ENCODE measurements at regions not wholly inside any gene's neighbourhood (a gene's known extent, or its start where the extent isn't known, plus 50 kb on each side); places are given as distances from the start of the nearest gene placed in this dataset.

DNA sequence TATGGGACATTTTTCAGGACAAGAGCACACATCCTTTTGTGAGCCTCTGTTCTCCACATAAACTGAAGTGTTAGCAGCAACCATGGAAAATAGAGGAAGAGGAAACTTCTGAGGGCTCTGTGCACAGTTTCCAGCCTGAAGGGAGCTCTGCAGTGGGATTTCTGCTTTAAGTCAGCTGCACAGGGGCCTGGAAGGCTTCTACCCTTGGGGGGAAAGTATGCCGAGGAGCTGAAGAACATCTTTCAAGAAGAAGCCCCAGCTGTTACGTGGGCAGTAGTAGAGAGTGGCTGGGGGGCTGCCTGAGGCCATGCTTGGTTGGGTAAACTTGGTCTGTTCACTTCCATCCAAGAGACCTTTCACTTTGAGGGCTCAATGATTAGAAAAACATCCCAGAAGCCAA, 82.7 kb upstream of the EED start:
- in situ Hi-C loops (cut with MboI; ENCODE audit: low sequenced_read_pairs, unreplicated experiment): no loop called here
- TF ChIP-seq, protein P1, sequence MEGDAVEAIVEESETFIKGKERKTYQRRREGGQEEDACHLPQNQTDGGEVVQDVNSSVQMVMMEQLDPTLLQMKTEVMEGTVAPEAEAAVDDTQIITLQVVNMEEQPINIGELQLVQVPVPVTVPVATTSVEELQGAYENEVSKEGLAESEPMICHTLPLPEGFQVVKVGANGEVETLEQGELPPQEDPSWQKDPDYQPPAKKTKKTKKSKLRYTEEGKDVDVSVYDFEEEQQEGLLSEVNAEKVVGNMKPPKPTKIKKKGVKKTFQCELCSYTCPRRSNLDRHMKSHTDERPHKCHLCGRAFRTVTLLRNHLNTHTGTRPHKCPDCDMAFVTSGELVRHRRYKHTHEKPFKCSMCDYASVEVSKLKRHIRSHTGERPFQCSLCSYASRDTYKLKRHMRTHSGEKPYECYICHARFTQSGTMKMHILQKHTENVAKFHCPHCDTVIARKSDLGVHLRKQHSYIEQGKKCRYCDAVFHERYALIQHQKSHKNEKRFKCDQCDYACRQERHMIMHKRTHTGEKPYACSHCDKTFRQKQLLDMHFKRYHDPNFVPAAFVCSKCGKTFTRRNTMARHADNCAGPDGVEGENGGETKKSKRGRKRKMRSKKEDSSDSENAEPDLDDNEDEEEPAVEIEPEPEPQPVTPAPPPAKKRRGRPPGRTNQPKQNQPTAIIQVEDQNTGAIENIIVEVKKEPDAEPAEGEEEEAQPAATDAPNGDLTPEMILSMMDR (IDR thresholded peaks at IDR 0.05; ENCODE audit: borderline replicate concordance, control extremely low read depth, extremely low read depth, insufficient read depth, missing control alignments): no peak
- DNase-seq (ENCODE audit: low spot score): no peak

DNA sequence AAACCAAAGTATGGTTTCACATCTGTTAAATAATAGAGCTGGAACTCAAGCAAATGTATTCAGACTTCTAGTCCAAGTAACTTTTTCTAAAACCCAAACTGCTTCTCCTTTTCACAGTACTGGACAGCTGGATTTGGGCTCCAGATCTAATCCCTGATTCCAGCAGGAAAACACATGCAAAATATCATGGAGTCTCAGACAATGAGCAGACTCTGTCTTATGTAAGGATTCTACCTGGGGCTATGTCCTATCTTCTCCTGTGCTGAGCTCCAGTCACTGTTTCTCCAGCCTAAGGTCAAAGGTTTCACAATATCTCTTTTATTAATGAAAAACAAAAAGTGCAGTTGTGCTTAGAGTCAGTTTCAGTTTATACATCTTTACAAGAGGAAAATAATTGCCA, 83.2 kb upstream of the EED start:
- DNase-seq (ENCODE audit: low spot score): no peak
- TF ChIP-seq, protein P1 (IDR thresholded peaks at IDR 0.05; ENCODE audit: borderline replicate concordance, control extremely low read depth, extremely low read depth, insufficient read depth, missing control alignments): no peak
- in situ Hi-C loops (cut with MboI; ENCODE audit: low sequenced_read_pairs, unreplicated experiment): no loop called here

DNA sequence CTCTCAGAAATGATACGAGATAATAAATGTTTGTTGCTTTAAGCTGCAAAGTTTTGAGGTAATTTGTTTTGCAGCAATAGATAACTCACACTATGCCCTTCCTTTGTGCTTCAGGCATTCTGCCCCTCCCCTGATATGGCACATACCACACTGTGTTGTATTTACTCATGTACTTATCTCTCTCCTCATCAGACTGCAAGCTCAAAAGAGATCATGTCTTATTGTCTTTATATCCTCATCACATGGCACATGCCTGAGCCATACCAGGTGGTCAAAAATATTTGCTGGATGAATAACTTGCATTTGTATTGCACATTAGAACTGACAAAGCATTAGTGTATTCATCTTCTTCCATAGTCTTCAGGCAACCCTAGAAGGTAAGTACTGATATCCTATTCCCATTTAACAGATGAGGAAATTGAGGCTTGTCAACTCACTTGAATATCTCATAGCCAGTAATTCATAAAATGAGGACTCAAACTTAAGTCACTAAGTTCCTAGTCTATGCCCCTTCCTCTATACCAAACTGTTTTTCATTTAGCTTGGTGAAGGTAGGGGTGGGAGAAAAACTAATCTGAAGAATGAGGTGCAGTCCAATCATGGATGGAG, 83.9 kb upstream of the EED start:
- in situ Hi-C loops (cut with MboI; ENCODE audit: low sequenced_read_pairs, unreplicated experiment): no loop called here
- TF ChIP-seq, protein P1 (IDR thresholded peaks at IDR 0.05; ENCODE audit: borderline replicate concordance, control extremely low read depth, extremely low read depth, insufficient read depth, missing control alignments): no peak
- no peak for DNase-seq (ENCODE audit: low spot score)

DNA sequence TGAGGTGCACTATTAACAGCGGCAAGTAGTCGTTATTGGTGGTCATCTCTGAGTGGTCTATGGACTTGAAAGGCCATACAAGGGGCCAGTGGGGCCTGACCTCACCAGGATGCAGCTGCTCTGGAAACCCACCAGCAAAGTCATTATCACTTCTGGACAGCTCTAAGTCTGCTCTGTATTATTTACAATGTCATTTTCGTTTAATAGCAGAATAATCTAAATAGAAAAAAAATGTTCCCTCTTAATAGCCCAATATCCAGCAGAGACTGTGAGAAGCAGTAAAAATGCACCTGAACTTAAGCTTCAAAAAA, 85.0 kb upstream of the EED start:
- in situ Hi-C loops (cut with MboI; ENCODE audit: low sequenced_read_pairs, unreplicated experiment): no loop called here
- TF ChIP-seq, protein P1 (IDR thresholded peaks at IDR 0.05; ENCODE audit: borderline replicate concordance, control extremely low read depth, extremely low read depth, insufficient read depth, missing control alignments): no peak
- no peak for DNase-seq (ENCODE audit: low spot score)

DNA sequence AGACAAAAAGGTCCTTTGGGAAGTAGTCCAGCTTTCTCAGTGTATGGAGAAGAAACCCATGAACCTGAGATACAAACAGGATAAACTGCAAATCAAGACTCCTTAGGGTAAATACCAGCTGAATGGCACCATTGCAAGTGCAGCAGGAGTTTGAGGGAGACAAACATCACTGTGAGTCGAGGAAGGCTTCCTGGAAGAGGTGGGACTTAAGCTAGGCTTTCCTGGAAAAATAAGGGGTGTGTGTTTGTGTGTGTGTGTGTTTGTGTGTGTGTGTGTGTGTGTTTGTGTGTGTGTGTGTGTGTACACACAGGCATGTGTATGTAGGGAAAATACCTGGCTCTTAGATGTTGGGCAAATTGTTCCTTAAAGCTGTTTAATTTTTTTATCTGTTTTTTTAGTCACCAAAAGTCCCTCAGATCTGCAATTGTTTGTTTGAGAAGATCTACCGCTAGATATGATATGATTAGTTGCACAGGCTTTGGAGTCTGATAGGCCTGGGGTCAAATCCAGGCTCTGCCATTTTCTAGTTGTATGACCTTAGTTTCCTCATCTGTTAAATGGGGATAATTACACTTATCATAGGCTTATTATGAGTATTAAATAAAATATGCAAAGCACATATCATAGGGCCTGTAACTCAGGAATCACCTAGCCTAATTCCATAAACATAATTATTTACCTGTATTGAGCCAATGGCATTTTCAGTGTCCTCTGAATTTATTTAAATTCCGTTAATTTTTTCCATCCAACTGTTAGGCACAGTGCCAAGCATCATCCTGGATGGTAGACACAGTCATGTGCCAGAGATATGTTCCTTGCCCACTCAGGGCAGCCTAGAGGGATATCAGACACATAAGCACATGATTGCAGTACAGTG, 85.6 kb upstream of the EED start:
- DNase-seq (ENCODE audit: low spot score): no peak
- TF ChIP-seq, protein P1 (IDR thresholded peaks at IDR 0.05; ENCODE audit: borderline replicate concordance, control extremely low read depth, extremely low read depth, insufficient read depth, missing control alignments): no peak
- in situ Hi-C loops (cut with MboI; ENCODE audit: low sequenced_read_pairs, unreplicated experiment): no loop called here

DNA sequence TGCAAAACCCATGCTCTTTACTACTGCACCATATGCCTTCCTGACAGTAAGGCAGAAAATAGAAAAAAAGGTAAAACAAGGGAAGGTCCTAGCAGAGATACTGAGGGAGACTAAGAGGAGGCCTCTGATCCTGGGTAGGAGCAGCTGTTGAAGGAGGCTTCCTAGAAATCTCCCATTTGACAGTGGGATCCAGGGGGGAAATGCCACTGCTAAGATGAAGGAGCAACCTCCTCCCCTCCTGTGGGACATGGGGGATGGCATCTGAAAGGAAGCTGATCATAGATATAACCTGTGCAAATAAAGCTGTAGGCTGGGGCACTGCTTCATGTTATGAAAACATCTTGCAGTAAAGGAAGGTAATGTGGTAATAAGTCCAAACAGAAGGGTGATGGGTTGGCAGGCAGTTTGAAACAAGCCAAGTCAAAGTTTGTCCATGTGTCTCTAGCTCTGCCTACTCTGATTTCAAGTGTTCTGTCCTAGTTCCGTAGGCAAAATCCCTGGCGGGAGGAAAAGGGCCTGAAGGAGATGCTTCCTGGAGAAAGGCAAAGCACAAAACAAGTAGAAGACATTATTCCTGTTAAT, 86.7 kb upstream of the EED start:
- in situ Hi-C loops (cut with MboI; ENCODE audit: low sequenced_read_pairs, unreplicated experiment): no loop called here
- DNase-seq (ENCODE audit: low spot score): no peak
- TF ChIP-seq, protein P1 (IDR thresholded peaks at IDR 0.05; ENCODE audit: borderline replicate concordance, control extremely low read depth, extremely low read depth, insufficient read depth, missing control alignments): no peak
